Endothelial cell (in vitro differentiated cells): ENCODE measurements at regions not wholly inside any gene's neighbourhood (a gene's known extent, or its start where the extent isn't known, plus 50 kb on each side); places are given as distances from the start of the nearest gene placed in this dataset.

Experiments
- DNase-seq: peaks from one replicate; pipeline ENCODE4 v3.0.0; 2021; ENCODE audit warnings: low spot score
- H3K27ac Mint-ChIP-seq: one replicate; pipeline ENCODE4 v1.8.0; 2021; ENCODE audit warnings: mixed read lengths, inconsistent platforms; ENCODE audit not compliant: unreplicated experiment
- H3K27me3 Mint-ChIP-seq: one replicate; pipeline ENCODE4 v1.8.0; 2021; ENCODE audit warnings: mild to moderate bottlenecking, moderate library complexity, mixed read lengths, inconsistent platforms; ENCODE audit not compliant: unreplicated experiment
- H3K36me3 Mint-ChIP-seq: one replicate; pipeline ENCODE4 v1.8.0; 2021; ENCODE audit warnings: mild to moderate bottlenecking, low read depth, mixed read lengths, inconsistent platforms; ENCODE audit not compliant: unreplicated experiment
- H3K4me1 Mint-ChIP-seq: one replicate; pipeline ENCODE4 v1.8.0; 2021; ENCODE audit warnings: mild to moderate bottlenecking, mixed read lengths, inconsistent platforms; ENCODE audit not compliant: unreplicated experiment
- H3K4me3 Mint-ChIP-seq: one replicate; pipeline ENCODE4 v1.8.0; 2021; ENCODE audit warnings: mild to moderate bottlenecking, mixed read lengths, inconsistent platforms; ENCODE audit not compliant: unreplicated experiment
- H3K9me3 Mint-ChIP-seq: one replicate; pipeline ENCODE4 v1.8.0; 2021; ENCODE audit warnings: mixed read lengths, inconsistent platforms; ENCODE audit not compliant: unreplicated experiment
- CTCF ChIP-seq: fragments of 200-600 bp; sonication (generic); IDR thresholded peaks from one replicate; pipeline ENCODE4 v1.5.0; 2021; ENCODE audit warnings: antibody characterized with exemption; ENCODE audit not compliant: unreplicated experiment

- no peak for DNase-seq
- Mint-ChIP-seq H3K4me3 (no peak overlapping the region), H3K36me3 (peaks cover 6% of the 10 kb centered on the region), H3K27me3 (no peaks in the 10 kb centered on the region), H3K9me3 (no peaks in the 10 kb centered on the region), H3K27ac (peak overlapping the region; percentile 24), H3K4me1 (peaks cover 7% of the 10 kb centered on the region)
- TF ChIP-seq CTCF: no peak
Measured at GRCh38 chr2:10201201-10201600, 78.7 kb downstream of the RRM2 start.

- no peak overlapping the region for H3K27ac Mint-ChIP-seq
- DNase-seq: no peak
- peaks cover 7% of the 10 kb centered on the region for H3K4me1 Mint-ChIP-seq
- H3K36me3 Mint-ChIP-seq: peaks cover 6% of the 10 kb centered on the region
- H3K4me3 Mint-ChIP-seq: no peak overlapping the region
- no peaks in the 10 kb centered on the region for H3K27me3 Mint-ChIP-seq
- no peaks in the 10 kb centered on the region for H3K9me3 Mint-ChIP-seq
- no peak for TF ChIP-seq CTCF
Measured at GRCh38 chr2:10202131-10202665, 79.7 kb downstream of the RRM2 start.

DNA sequence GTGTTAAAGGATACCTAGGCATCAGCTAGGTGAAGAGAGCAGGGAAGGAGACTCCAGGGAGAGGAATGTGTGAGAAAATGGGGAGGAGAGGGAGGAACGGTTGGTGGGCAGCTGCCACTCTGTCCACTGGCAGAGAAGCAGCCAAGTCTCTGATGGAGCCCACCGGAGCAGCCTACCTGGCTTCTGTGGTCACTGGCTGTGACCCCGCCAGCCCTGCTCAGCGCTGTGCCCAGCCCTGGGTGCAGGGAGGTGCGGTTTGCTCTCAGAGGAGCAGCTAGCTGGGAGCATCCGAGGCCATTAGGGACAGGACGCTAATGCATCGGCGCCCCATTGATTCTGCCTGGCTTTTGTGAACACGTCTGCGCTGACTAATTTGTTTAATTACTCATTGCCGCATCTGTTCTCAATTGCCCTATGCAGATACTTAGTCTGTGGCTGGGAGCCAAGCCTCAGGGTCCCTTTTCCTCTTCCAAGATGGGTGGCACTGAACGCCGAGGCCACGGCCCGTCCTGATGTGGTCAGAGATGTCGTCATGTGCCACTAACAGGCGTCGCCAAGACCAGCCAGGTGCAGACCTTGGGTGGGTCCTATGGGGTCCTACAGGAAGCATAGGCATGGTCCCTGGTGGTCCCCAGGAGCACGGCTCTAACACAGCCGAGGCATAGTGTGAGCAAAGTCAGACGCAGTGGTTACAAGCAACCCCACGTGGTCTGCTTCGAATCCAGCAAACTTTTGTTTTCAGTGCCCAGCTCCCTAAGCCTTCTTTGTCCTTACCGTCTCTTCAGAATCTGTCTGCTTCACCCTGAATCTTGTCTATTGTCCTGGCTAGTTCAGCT is 82.0 kb downstream of the RRM2 start:
- Mint-ChIP-seq H3K4me1 (peaks cover 9% of the 10 kb centered on the region), H3K36me3 (no peaks in the 10 kb centered on the region), H3K4me3 (no peak overlapping the region), H3K27ac (no peak overlapping the region), H3K9me3 (no peaks in the 10 kb centered on the region), H3K27me3 (peaks cover 3% of the 10 kb centered on the region)
- DNase-seq: no peak
- no peak for TF ChIP-seq CTCF

DNA sequence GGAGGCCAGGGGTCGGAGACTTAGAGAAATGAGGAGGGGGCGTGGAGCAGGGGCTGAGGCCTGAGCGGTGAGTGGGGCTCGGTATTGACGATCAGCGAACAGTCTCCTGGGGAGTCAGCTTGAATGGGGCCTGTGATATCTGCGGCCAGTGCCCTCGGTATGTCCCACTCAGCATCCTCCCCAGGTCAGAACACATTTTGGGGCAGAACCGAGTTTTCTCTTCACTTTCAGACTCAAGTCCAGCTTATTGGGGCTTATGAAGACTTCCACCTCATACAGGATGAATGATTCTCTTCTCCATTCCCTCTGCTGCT is 82.6 kb downstream of the RRM2 start:
- Mint-ChIP-seq H3K4me3 (no peak overlapping the region), H3K4me1 (peaks cover 13% of the 10 kb centered on the region), H3K27me3 (peaks cover 5% of the 10 kb centered on the region), H3K36me3 (no peaks in the 10 kb centered on the region), H3K9me3 (no peaks in the 10 kb centered on the region), H3K27ac (no peak overlapping the region)
- no peak for TF ChIP-seq CTCF
- DNase-seq: no peak

DNA sequence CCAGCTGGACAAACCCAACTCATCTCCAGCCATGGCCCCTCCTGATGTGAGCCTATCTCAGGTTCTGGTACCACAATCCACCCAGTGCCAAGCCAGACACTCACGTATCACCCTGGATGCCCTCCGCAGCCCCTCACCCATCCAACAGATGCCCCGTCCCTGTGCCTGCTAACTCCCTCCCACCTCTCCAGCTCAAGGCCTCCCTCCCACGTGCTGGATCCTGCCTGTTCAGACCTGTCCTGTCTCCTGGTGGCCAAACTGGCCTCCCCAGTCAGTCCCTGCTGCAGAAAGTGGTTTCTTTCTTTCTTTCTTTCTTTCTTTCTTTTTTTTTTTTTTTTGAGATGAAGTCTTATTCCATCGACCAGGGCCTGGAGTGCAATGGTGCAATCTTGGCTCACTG is 86.2 kb downstream of the RRM2 start:
- Mint-ChIP-seq H3K27ac (no peak overlapping the region), H3K27me3 (peaks cover 5% of the 10 kb centered on the region), H3K36me3 (no peaks in the 10 kb centered on the region), H3K4me3 (no peak overlapping the region), H3K4me1 (peaks cover 8% of the 10 kb centered on the region), H3K9me3 (no peaks in the 10 kb centered on the region)
- no peak for DNase-seq
- TF ChIP-seq CTCF: no peak
